ENCODE measurements at regions not wholly inside any gene's neighbourhood (a gene's known extent, or its start where the extent isn't known, plus 50 kb on each side); places are given as distances from the start of the nearest gene placed in this dataset.

GRCh38 chr3:41065340-41065739, 134.0 kb upstream of the CTNNB1 start:
- TF ChIP-seq POLR2AphosphoS5 (IDR thresholded peaks at IDR 0.05; ENCODE audit: low read depth): no peak
- TF ChIP-seq CTCF (IDR thresholded peaks at IDR 0.05; ENCODE audit: insufficient read depth, low read length): no peak
- TF ChIP-seq GABPA (IDR thresholded peaks at IDR 0.05; ENCODE audit: low read depth): no peak
- TF ChIP-seq REST (IDR thresholded peaks at IDR 0.05; ENCODE audit: insufficient replicate concordance, low read depth): no peak
- no peak for TF ChIP-seq SPI1 (IDR thresholded peaks at IDR 0.05; ENCODE audit: borderline replicate concordance, low read depth)
